HepG2 (cell line): ENCODE measurements at regions not wholly inside any gene's neighbourhood (a gene's known extent, or its start where the extent isn't known, plus 50 kb on each side); places are given as distances from the start of the nearest gene placed in this dataset.

Source experiments
- ATAC-seq: fragments of 200-7000 bp; cut with Tn5 transposase; 3 replicates; pipeline ENCODE4 v1.9.1; 2020; ENCODE audit warnings: mild to moderate bottlenecking, moderate library complexity
- BruUV-seq: library from RNA; stranded (reverse); fragments of 400-500 nt; replicated peaks from 2 replicates; lab custom pipeline; 2021; lab: Mats Ljungman, UMichigan
- CTCF ChIA-PET: fragments of 300-600 bp; formaldehyde crosslinking; extraction: SDS; loops from one replicate; lab custom pipeline; 2021; ENCODE audit warnings: low total read pairs, inconsistent platforms, low intra/inter-chr PET ratio; lab: Yijun Ruan, JAX
- POLR2A ChIA-PET: fragments of 350-600 bp; sonication (Branson Sonifier 250); formaldehyde crosslinking; loops from one replicate; lab custom pipeline; 2020; ENCODE audit warnings: antibody characterized with exemption, inconsistent platforms; lab: Yijun Ruan, JAX
- DNase-seq: peaks from one replicate; pipeline ENCODE4 v3.0.0-alpha.2; 2015; ENCODE audit warnings: low spot score
- FAIRE-seq: peaks from 3 replicates; lab custom pipeline; 2011; peaks lifted over from hg19 to GRCh38; lab: Jason Lieb, UNC
- H2AFZ ChIP-seq: one replicate; pipeline ENCODE4 v1.6.1; 2011; ENCODE audit warnings: low read length, inconsistent platforms
- H3K27ac ChIP-seq: fragments of 300-600 bp; 3 replicates; pipeline ENCODE4 v1.8.0; 2011; ENCODE audit warnings: mixed run types, mild to moderate bottlenecking, mixed read lengths, low read length, inconsistent platforms; ENCODE audit not compliant: insufficient read depth; ENCODE audit errors: extremely low read length
- H3K27me3 ChIP-seq, 2 experiments: fragments of 200-600 bp in 1 of 2; 2 replicates in 1 of 2; 3 replicates in 1 of 2; pipeline versions ENCODE4 v1.6.0 to v1.8.0; 2011; ENCODE audit warnings: low read length in 2 of 2, mild to moderate bottlenecking in 2 of 2, moderate library complexity in 2 of 2, inconsistent platforms in 1 of 2; ENCODE audit not compliant: insufficient read depth in 2 of 2, control insufficient read depth in 1 of 2
- H3K36me3 ChIP-seq, 2 experiments: fragments of 200-600 bp in 1 of 2; replicated peaks in 1 of 2; 2 replicates in 1 of 2; 3 replicates in 1 of 2; pipeline versions ENCODE4 v1.5.1 to v1.8.0; 2011; ENCODE audit warnings: low read length in 2 of 2, inconsistent platforms in 1 of 2; ENCODE audit not compliant: insufficient read depth in 2 of 2, control insufficient read depth in 1 of 2
- H3K4me1 ChIP-seq: 2 replicates; pipeline ENCODE4 v1.5.1; 2012; ENCODE audit warnings: low read length, inconsistent platforms; ENCODE audit not compliant: insufficient read depth
- H3K4me2 ChIP-seq: 2 replicates; pipeline ENCODE4 v1.6.0; 2011; ENCODE audit warnings: low read depth, low read length, inconsistent platforms
- H3K4me3 ChIP-seq, 3 experiments: fragments of 200-600 bp in 1 of 3; sonication (generic), shearing (Covaris generic) in 1 of 3; replicated peaks in 1 of 3; 2 replicates each; pipeline ENCODE4 v1.5.1; 2011 to 2016; ENCODE audit warnings: low read length in 3 of 3, inconsistent platforms in 2 of 3, low read depth in 2 of 3, mild to moderate bottlenecking in 2 of 3, control low read depth in 1 of 3, mixed read lengths in 1 of 3; ENCODE audit not compliant: insufficient read depth in 1 of 3
- H3K79me2 ChIP-seq: one replicate; pipeline ENCODE4 v1.6.1; 2011; ENCODE audit warnings: low read length, inconsistent platforms; ENCODE audit not compliant: insufficient read depth
- H3K9ac ChIP-seq: 2 replicates; pipeline ENCODE4 v1.6.0; 2011; ENCODE audit warnings: mild to moderate bottlenecking, low read depth, low read length, inconsistent platforms; ENCODE audit not compliant: insufficient read depth
- H3K9me3 ChIP-seq: 2 replicates; pipeline ENCODE4 v1.5.1; 2012; ENCODE audit warnings: mild to moderate bottlenecking, low read length
- H4K20me1 ChIP-seq: 2 replicates; pipeline ENCODE4 v1.6.0; 2011; ENCODE audit warnings: inconsistent platforms, mild to moderate bottlenecking, low read length, moderate library complexity; ENCODE audit not compliant: insufficient read depth
- CHCHD3 ChIP-seq: sonication (generic); formaldehyde crosslinking; IDR thresholded peaks from 2 replicates; pipeline ENCODE4 v1.8.0; 2022; ENCODE audit warnings: mild to moderate bottlenecking, missing genetic modification reagents, moderate library complexity
- DZIP1 ChIP-seq: sonication (generic); formaldehyde crosslinking; IDR thresholded peaks from 2 replicates; pipeline ENCODE4 v1.5.0; 2020; ENCODE audit warnings: mild to moderate bottlenecking, missing genetic modification reagents
- HINFP ChIP-seq: sonication (generic); formaldehyde crosslinking; IDR thresholded peaks from 2 replicates; pipeline ENCODE4 v1.4.0; 2020; ENCODE audit warnings: low read depth, mild to moderate bottlenecking, missing genetic modification reagents
- IRF9 ChIP-seq: sonication (generic); formaldehyde crosslinking; IDR thresholded peaks from 2 replicates; pipeline ENCODE4 v1.8.0; 2022; ENCODE audit warnings: missing genetic modification reagents, mild to moderate bottlenecking, borderline replicate concordance
- RORA ChIP-seq: sonication (generic); formaldehyde crosslinking; IDR thresholded peaks from 2 replicates; pipeline ENCODE4 v1.5.0; 2020; ENCODE audit warnings: mild to moderate bottlenecking, missing genetic modification reagents, moderate library complexity
- SALL1 ChIP-seq: sonication (generic); formaldehyde crosslinking; IDR thresholded peaks from 2 replicates; pipeline ENCODE4 v1.8.0; 2022; ENCODE audit warnings: mild to moderate bottlenecking, missing genetic modification reagents
- ZBTB1 ChIP-seq: sonication (generic); formaldehyde crosslinking; IDR thresholded peaks from 2 replicates; pipeline ENCODE4 v1.4.0; 2020; ENCODE audit warnings: missing genetic modification reagents, borderline replicate concordance
- ZBTB25 ChIP-seq: IDR thresholded peaks from 2 replicates; pipeline ENCODE4 v1.6.1; 2018; ENCODE audit warnings: missing genetic modification reagents
- ZFYVE20 ChIP-seq: sonication (generic); formaldehyde crosslinking; IDR thresholded peaks from 2 replicates; pipeline ENCODE4 v1.8.0; 2023; ENCODE audit warnings: low read depth, mild to moderate bottlenecking, moderate library complexity, missing genetic modification reagents, borderline replicate concordance
- ZMAT5 ChIP-seq: sonication (generic); formaldehyde crosslinking; IDR thresholded peaks from 2 replicates; pipeline ENCODE4 v1.5.0; 2020; ENCODE audit warnings: mild to moderate bottlenecking, low read depth, missing genetic modification reagents, borderline replicate concordance
- ZNF329 ChIP-seq: sonication (generic); formaldehyde crosslinking; IDR thresholded peaks from 2 replicates; pipeline ENCODE4 v1.9.0; 2021; ENCODE audit warnings: low read depth, mild to moderate bottlenecking, missing genetic modification reagents
- ZNF564 ChIP-seq: sonication (generic); formaldehyde crosslinking; IDR thresholded peaks from 2 replicates; pipeline ENCODE4 v1.8.1; 2023; ENCODE audit warnings: mild to moderate bottlenecking, missing genetic modification reagents
- ZSCAN29 ChIP-seq: sonication (generic); formaldehyde crosslinking; conservative IDR thresholded peaks from 2 replicates; pipeline ENCODE4 v1.4.0; 2020; ENCODE audit warnings: mild to moderate bottlenecking, missing genetic modification reagents
- WGBS: methylation state at CpG from one replicate; pipeline ENCODE4 v1.1.6; 2017; ENCODE audit warnings: low lambda C conversion rate; 5-methylcytosine and 5-hydroxymethylcytosine counted together
- in situ Hi-C: cut with HindIII; loops from 2 replicates; pipeline ENCODE4 v1.10.0; 2017; ENCODE audit warnings: low pct_unique_long_range_greater_than_20kb; ENCODE audit not compliant: extremely low pct_ligation_motif_present
- intact Hi-C: fragments of 100-400 bp; cut with micrococcal nuclease; formaldehyde crosslinking; loops from one replicate; pipeline ENCODE4 v1.10.0; 2022; ENCODE audit not compliant: unreplicated experiment

- intact Hi-C loops: no loop called here
- no peak for ATAC-seq
- no peak overlapping the region for H3K27ac ChIP-seq
- H3K4me3 ChIP-seq: no peak overlapping the region
- DNase-seq: no peak
- H3K4me2 ChIP-seq: no peak overlapping the region
- no peak overlapping the region for H3K9ac ChIP-seq
- H4K20me1 ChIP-seq: no peaks in the 10 kb centered on the region
- TF ChIP-seq ZSCAN29 (CRISPR knock-in tag): no peak
- no peak for TF ChIP-seq ZFYVE20 (CRISPR knock-in tag)
- no peak for TF ChIP-seq CHCHD3 (CRISPR knock-in tag)
- no peak for TF ChIP-seq ZBTB25
- TF ChIP-seq ZMAT5 (CRISPR knock-in tag): no peak
- TF ChIP-seq ZBTB1 (CRISPR knock-in tag): no peak
- TF ChIP-seq RORA (CRISPR knock-in tag): no peak
- no peak for TF ChIP-seq ZNF564 (CRISPR knock-in tag)
- TF ChIP-seq IRF9 (CRISPR knock-in tag): no peak
- no peak for TF ChIP-seq ZNF329 (CRISPR knock-in tag)
- no peak for TF ChIP-seq DZIP1 (CRISPR knock-in tag)
- TF ChIP-seq SALL1 (CRISPR knock-in tag): no peak
- TF ChIP-seq HINFP (CRISPR knock-in tag): no peak
- TF ChIP-seq, all 625 proteins: peak for 0
- POLR2A ChIA-PET: no interaction called here
- Histone ChIP-seq H3K79me2 (no peaks in the 10 kb centered on the region), H3K4me1 (no peaks in the 10 kb centered on the region), H3K27me3 (no peaks in the 10 kb centered on the region), H2AFZ (no peak overlapping the region), H3K9me3 (no peaks in the 10 kb centered on the region), H3K36me3 (no peaks in the 10 kb centered on the region)
- CTCF ChIA-PET: no interaction called here
- in situ Hi-C loops: no loop called here
- WGBS: 17% methylated on average over 6 of the region's 6 CpGs
- BruUV-seq: no TSS peak
- no peak for FAIRE-seq
Observed at GRCh38 chr5:39479537-39479936, 54.8 kb upstream of the DAB2 start.
